Fibroblast of pulmonary artery (primary cell): ENCODE measurements at regions not wholly inside any gene's neighbourhood (a gene's known extent, or its start where the extent isn't known, plus 50 kb on each side); places are given as distances from the start of the nearest gene placed in this dataset.

Source experiments
- DNase-seq: peaks from one replicate; pipeline ENCODE4 v3.0.0-alpha.2; 2010; ENCODE audit warnings: low read depth
- H3K4me3 ChIP-seq: replicated peaks from 2 replicates; pipeline ENCODE4 v1.5.1; 2011; ENCODE audit warnings: low read depth, mild to moderate bottlenecking, control low read depth, low read length, moderate library complexity
- CTCF ChIP-seq: IDR thresholded peaks from 2 replicates; pipeline ENCODE4 v1.5.1; 2011; ENCODE audit warnings: mild to moderate bottlenecking, control low read depth, low read length, inconsistent platforms; ENCODE audit errors: missing control alignments

- DNase-seq, result no peak
- H3K4me3 ChIP-seq, result no peak overlapping the region
- no peak for TF ChIP-seq CTCF
Measured at GRCh38 chr1:242754926-242755325, 230.4 kb upstream of the PLD5 start.

- no peak for TF ChIP-seq CTCF
Measured at GRCh38 chr1:242754125-242754524, 229.6 kb upstream of the PLD5 start.

GRCh38 chr1:242747233-242747632 lies 222.7 kb upstream of the PLD5 start:
- no peak for DNase-seq
- H3K4me3 ChIP-seq, result no peak overlapping the region
- TF ChIP-seq CTCF, result no peak

More at GRCh38 chr1:242754125-242754524, 229.6 kb upstream of the PLD5 start:
- no peak overlapping the region for H3K4me3 ChIP-seq
- no peak for DNase-seq

- DNase-seq, result no peak
- H3K4me3 ChIP-seq, result no peak overlapping the region
- no peak for TF ChIP-seq CTCF
Measured at GRCh38 chr1:242745079-242745478, 220.6 kb upstream of the PLD5 start.

- TF ChIP-seq CTCF, result no peak
- no peak for DNase-seq
- H3K4me3 ChIP-seq, result no peak overlapping the region
Measured at GRCh38 chr1:242743983-242744780, 219.7 kb upstream of the PLD5 start.

GRCh38 chr1:242738702-242739645 lies 214.5 kb upstream of the PLD5 start:
- no peak for DNase-seq
- no peak overlapping the region for H3K4me3 ChIP-seq
- TF ChIP-seq CTCF, result no peak
